Brain microvascular endothelial cell (primary cell): ENCODE measurements at regions not wholly inside any gene's neighbourhood (a gene's known extent, or its start where the extent isn't known, plus 50 kb on each side); places are given as distances from the start of the nearest gene placed in this dataset.
"Not testable (repeated sequence)": the region's sequence is repeated elsewhere in the genome, so short reads cannot be mapped to it uniquely, and the experiment has no call there.

Experiments
- DNase-seq: peaks from one replicate; pipeline ENCODE4 v3.0.0-alpha.2; 2020
- H3K27ac ChIP-seq: fragments of 250-450 bp; sonication (Bioruptor Pico); 2 replicates; pipeline ENCODE4 v1.5.1; 2020; ENCODE audit warnings: mild to moderate bottlenecking, moderate library complexity
- H3K27me3 ChIP-seq: fragments of 250-450 bp; sonication (Bioruptor Pico); replicated peaks from 2 replicates; pipeline ENCODE4 v1.5.1; 2020; ENCODE audit warnings: mild to moderate bottlenecking
- H3K36me3 ChIP-seq: fragments of 250-450 bp; sonication (Bioruptor Pico); replicated peaks from 2 replicates; pipeline ENCODE4 v1.5.1; 2020; ENCODE audit warnings: mild to moderate bottlenecking
- H3K4me3 ChIP-seq: 2 replicates; pipeline ENCODE4 v1.5.1; 2011; ENCODE audit warnings: low read depth, mild to moderate bottlenecking, control low read depth, low read length, moderate library complexity
- in situ Hi-C: cut with HindIII; loops from 2 replicates; pipeline ENCODE4 v1.10.0; 2017; ENCODE audit warnings: low sequenced_read_pairs, low pct_ligation_motif_present
- TF ChIP-seq, protein P1 (sequence below): IDR thresholded peaks from 2 replicates; pipeline ENCODE4 v1.5.1; 2011; ENCODE audit warnings: low read depth, mild to moderate bottlenecking, moderate library complexity, low read length, control low read depth, inconsistent platforms; ENCODE audit errors: missing control alignments

DNA sequence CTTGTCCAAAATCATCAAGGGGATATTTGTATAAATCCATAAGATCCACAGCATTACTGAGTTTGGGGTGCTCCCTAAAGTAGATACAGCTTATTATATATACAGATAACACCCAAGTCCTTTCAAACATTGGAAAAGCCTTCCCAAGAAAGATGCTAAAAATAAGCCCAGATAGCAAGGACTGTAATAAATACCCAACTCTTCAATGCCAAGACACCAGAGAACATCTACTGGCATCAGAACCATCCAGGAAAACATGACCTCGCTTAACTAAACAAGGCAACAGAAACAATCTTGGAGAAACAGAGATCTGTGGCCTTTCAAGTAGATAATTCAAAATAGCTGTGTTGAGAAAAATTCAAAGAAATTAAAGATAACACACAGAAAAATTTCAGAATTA, 761.4 kb downstream of the GRIK2 start:
- H3K36me3 ChIP-seq = no peaks in the 10 kb centered on the region
- in situ Hi-C loops = no loop called here
- TF ChIP-seq, protein P1, sequence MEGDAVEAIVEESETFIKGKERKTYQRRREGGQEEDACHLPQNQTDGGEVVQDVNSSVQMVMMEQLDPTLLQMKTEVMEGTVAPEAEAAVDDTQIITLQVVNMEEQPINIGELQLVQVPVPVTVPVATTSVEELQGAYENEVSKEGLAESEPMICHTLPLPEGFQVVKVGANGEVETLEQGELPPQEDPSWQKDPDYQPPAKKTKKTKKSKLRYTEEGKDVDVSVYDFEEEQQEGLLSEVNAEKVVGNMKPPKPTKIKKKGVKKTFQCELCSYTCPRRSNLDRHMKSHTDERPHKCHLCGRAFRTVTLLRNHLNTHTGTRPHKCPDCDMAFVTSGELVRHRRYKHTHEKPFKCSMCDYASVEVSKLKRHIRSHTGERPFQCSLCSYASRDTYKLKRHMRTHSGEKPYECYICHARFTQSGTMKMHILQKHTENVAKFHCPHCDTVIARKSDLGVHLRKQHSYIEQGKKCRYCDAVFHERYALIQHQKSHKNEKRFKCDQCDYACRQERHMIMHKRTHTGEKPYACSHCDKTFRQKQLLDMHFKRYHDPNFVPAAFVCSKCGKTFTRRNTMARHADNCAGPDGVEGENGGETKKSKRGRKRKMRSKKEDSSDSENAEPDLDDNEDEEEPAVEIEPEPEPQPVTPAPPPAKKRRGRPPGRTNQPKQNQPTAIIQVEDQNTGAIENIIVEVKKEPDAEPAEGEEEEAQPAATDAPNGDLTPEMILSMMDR = no peak

DNA sequence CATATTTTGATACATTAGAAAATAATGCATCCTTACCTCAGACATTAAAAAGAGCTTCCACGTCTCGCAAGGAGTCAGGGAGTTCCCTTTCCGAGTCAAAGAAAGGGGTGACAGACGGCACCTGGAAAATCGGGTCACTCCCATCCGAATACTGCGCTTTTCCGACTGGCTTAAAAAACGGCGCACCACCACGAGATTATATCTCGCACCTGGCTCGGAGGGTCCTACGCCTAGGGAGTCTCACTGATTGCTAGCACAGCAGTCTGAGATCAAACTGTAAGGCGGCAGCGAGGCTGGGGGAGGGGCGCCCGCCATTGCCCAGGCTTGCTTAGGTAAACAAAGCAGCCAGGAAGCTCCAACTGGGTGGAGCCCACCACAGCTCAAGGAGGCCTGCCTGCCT, 776.3 kb downstream of the GRIK2 start:
- H3K27ac ChIP-seq, in situ Hi-C loops, H3K36me3 ChIP-seq, DNase-seq, H3K27me3 ChIP-seq, H3K4me3 ChIP-seq: not testable (repeated sequence)

More for the DNA sequence above, 761.4 kb downstream of the GRIK2 start:
- no peak overlapping the region for H3K4me3 ChIP-seq
- no peak for DNase-seq
- H3K27ac ChIP-seq = no peak overlapping the region
- no peaks in the 10 kb centered on the region for H3K27me3 ChIP-seq

DNA sequence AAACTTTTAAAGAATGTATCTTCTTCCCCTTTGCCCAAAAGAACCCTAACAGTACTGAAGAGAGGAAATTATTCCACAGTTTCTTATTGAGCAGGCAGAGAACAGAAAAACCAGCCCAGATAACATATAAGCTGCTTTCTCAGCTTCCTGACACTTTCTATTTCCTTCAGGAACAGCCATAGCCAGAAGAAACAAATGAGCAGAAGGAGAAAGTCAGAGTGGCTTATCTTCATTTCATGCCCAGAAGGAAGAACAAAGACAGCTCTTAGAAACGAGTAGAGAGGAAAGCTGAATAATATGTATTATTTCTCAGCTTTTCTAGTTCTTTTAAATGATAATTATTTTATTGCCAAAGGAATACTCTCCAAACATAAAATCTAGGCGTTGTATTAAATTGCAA, 793.7 kb downstream of the GRIK2 start:
- Histone ChIP-seq H3K27me3 (no peaks in the 10 kb centered on the region), H3K36me3 (no peaks in the 10 kb centered on the region), H3K27ac (no peak overlapping the region), H3K4me3 (no peak overlapping the region)
- DNase-seq = no peak
- TF ChIP-seq, protein P1 = no peak
- in situ Hi-C loops = no loop called here

DNA sequence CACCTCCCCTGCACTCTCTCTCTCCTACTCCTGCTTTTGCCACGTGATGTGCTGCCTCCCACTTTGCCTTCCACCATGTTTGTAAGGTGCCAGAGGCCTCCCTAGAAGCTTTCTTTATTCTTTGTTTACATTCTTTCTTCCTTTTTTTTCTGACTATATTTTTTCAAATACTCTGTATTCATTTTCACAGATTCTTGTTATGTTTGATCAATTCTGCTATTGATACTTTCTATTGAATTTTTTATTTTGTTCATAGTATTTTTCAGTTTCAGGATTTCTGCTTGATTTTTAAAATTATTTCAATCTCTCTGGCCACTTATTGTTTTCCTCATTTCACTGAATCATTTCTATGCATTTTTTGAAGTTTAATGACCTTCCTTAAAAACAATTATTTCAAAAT, 801.8 kb downstream of the GRIK2 start:
- TF ChIP-seq, protein P1 = no peak
- in situ Hi-C loops = no loop called here
- Histone ChIP-seq H3K4me3 (no peak overlapping the region), H3K27me3 (no peaks in the 10 kb centered on the region), H3K36me3 (no peaks in the 10 kb centered on the region), H3K27ac (no peak overlapping the region)
- no peak for DNase-seq

DNA sequence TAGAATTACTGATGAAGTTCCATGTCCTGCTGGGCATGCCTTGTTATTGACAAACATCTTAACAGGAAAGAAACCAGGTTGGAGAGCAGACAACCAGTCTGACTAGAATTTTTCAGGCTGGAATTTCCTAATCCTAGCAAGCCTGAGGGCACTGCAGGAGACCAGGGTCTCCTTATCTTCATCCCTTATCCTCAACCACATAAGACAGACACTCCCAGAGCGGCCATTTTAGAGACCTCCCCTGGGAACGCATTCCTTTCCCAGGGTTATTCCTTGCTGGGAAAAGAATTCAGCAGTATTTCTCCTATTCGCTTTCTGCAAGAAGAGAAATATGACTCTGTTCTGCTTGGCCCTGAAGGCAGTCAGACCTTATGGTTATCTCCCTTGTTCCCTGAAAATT, 803.7 kb downstream of the GRIK2 start:
- Histone ChIP-seq H3K36me3 (no peaks in the 10 kb centered on the region), H3K27me3 (no peaks in the 10 kb centered on the region), H3K4me3 (no peak overlapping the region), H3K27ac (no peak overlapping the region)
- in situ Hi-C loops = no loop called here
- TF ChIP-seq, protein P1 = no peak
- DNase-seq = no peak

DNA sequence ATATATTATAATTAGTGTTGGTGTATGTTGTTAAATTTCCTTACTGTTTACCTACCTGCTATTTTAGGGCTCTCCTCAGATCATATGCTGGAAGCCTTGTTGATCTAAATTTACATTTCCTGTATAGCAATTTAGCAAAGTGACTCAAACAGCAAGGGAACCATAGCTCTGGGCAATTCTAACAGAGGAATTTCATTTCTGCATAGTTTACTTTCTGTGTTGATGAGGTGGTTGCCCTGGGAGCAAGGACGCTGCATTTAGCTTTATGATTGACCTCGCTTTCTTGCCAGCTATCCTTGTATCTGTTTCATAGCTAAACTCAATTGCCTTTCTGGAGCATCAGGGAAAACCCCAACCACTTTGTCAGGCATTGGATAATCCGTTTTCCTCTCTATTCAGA, 810.8 kb downstream of the GRIK2 start:
- Histone ChIP-seq H3K27me3 (no peaks in the 10 kb centered on the region), H3K36me3 (no peaks in the 10 kb centered on the region), H3K27ac (no peak overlapping the region), H3K4me3 (no peak overlapping the region)
- in situ Hi-C loops = no loop called here
- no peak for DNase-seq
- TF ChIP-seq, protein P1 = no peak

DNA sequence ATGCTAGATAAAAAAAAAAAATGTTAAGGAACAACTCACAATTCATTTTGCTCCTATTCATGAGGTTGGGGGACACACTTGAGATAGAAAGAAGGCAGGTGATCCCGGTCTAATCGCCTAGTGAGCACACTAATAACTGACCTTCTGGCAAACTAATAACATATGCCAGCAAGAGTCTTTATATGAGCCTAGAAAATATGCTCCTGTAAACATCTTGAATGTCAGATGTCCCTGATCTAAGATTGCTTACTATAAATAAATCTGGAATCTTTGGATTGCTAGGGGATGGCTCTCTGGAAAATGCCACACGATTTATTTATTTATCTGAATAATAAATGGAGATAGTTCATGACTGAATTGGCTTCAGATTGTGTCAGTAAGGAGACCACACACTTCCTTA, 821.9 kb downstream of the GRIK2 start:
- H3K4me3 ChIP-seq = no peak overlapping the region
- no peaks in the 10 kb centered on the region for H3K36me3 ChIP-seq
- TF ChIP-seq, protein P1 = no peak
- in situ Hi-C loops = no loop called here
- no peak overlapping the region for H3K27ac ChIP-seq
- DNase-seq = no peak
- H3K27me3 ChIP-seq = no peaks in the 10 kb centered on the region
